ENCODE measurements at regions not wholly inside any gene's neighbourhood (a gene's known extent, or its start where the extent isn't known, plus 50 kb on each side); places are given as distances from the start of the nearest gene placed in this dataset.
"Not testable (repeated sequence)": the region's sequence is repeated elsewhere in the genome, so short reads cannot be mapped to it uniquely, and the experiment has no call there.

DNA sequence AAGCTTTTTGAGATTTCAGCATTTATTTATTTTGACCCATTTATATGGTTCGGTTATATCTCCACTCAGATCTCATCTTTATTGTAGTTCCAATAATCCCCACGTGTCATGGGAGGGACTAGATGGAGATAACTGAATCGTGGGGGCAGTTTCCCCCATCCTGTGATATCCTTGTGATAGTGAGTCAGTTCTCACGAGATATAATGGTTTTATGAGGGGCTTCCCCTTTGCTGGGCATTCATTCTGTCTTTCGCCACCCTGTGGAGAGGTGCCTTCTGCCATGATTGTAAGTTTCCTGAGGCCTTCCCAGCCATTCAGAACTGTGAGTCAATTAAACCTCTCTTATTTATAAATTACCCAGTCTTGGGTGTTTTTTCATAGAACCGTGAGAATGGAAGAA is 96.5 kb upstream of the PCSK1 start:
- DNase-seq = no peak

DNA sequence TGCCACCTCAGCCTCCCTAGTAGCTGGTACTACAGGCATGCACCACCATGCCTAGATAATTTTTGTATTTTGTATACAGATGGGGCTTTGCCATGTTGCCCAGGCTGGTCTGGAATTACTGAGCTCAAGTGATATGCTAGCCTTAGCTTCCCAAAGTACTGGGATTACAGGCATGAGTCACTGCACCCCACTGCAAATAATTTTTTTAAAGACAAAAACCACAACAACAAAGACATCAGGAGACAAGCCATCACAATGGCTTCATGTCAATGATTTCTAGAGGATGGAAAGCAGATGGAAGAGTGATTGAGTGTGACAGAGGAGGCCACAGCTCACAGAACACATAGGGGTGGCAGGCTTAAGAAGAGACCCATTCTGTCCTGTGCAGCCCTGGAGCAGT is 97.9 kb upstream of the PCSK1 start:
- DNase-seq = no peak

DNA sequence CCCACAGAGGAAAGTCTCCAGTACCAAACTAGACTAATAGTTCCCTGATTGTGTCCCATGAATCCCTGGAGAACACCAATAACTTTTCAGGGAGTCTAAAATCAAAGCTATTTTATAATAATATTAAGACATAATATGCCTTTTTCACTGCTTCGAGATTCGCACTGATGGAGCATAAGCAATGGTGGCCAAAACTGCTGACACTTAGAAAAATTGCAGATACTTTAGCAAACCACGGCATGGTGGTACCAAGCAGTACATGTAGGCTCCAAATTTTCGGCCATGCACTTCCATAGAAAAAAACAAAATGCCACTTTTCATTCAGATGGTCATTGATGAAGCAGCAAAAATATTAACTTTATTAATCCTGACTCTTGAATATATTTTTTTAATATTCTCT is 100.3 kb upstream of the PCSK1 start:
- DNase-seq = no peak

DNA sequence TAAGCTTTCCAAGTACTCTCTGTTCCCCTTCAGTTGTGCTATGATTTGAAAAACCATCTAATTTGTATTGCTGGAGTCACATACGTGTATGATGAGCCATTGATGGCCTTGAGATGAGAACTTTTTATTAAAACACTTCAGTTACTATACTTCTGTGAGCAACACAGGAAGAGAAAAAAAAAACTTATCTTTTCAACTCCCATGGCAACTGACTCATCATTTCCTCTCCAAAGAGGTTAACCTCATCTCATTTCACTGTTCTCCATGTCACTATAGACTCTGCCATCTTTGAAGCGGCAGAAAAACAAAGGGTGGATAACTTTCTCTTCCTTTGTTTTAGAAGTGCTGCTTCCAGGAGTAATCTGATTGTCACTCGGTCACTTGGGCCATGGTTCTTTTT is 104.3 kb upstream of the PCSK1 start:
- no peak for DNase-seq

DNA sequence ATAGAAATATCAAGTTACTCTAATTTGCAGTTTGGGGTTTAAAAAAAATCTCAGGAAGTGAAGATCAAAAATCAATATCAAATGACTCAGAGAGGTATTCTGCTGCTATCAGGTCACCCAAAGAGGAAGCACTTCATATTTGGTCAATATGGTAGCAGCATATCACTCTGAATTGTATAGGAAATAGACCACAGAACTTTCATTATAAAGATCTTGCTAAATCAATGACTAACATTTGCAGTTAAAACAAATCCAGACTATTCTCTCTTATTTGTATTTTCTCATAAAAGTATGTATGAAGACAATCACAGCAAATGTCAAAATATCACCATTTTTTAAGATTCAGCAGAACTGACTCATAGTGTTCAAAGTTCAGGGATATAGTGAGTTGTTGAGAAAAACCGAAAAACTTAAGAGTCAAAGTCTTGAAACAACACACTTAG is 105.8 kb upstream of the PCSK1 start:
- DNase-seq = no peak

DNA sequence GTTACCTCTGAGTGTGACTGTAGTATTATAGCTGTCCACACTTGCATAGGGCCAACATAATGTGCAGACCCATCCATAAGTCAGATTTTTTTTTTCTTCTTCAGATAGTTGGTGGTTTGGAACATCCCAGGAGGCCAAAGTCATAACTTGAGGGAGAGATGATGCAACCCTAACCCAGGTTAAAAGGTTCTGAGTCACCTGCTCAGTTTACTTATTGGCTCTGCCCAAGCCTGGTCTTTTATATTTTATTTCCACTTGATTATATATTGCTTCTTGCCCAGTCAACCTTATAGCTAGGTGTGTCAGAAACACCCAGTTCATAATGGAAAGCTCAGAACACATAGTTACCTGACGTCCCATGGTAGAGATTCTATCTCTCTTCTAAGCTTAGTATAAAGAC is 113.1 kb upstream of the PCSK1 start:
- no peak for DNase-seq

DNA sequence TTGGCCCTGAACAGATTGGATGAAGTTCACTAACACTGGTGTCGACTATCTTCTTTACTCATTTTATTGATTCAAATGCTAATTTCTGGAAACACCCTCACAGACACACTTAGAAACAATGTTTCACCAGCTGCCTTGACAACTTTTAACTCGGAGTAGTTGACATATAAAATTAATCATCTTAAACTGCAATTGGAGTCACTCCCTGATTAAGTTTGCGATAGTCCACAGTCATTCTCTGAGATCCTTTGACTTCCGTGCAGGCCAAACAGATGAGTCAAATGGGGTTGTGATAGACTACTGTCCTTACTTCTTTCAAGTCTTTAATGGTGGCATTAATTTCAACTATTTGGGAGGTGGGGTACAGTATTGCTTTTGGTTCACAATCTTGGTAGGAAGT is 114.4 kb upstream of the PCSK1 start:
- DNase-seq = no peak

DNA sequence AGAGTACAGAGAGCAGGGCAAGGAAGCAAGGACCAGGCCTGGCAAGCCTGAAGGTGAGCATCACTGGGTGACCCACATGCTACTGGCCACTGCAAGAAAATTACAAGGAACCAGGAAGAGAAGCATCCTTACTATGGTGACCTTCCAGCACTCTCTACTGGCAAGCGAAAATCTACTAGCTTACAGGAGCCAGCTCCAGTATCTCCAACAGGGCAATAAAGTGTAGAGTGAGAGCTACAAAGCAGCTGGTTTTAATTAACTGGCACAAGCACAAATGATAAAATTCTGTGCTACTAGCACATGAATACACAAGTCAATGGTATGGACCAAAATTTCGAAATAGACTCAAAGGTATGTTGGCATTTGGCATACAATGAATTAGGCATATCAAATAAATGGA is 113.3 kb upstream of the CAST start:
- DNase-seq = no peak

DNA sequence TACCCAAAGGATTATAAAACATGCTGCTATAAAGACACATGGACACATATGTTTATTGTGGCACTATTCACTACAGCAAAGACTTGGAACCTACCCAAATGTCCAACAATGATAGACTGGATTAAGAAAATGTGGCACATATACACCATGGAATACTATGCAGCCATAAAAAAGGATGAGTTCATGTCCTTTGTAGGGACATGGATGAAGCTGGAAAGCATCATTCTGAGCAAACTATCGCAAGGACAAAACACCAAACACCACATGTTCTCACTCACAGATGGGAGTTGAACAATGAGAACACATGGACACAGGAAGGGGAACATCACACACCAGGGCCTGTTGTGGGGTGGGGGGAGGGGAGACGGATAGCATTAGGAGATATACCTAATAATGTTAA is 101.3 kb upstream of the CAST start:
- not testable (repeated sequence) for DNase-seq

DNA sequence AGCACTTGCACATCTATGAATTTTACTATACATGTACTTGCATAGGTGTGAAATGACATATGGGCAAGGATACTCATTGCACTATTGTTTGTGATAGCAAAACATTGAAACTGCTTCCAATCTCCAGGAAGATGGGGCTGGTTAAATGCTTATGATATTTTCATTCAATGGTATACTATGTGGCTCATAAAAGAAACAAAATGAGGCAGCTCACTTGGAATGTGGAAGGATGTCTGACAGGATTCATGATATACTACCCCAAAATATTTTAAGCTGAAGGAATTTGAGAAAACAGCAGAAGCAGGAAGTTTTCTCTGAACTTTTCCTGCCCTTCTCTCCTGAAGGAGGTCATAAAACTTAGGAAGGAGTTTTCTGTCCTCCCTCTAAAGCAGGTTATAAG is 99.6 kb upstream of the CAST start:
- DNase-seq = no peak

DNA sequence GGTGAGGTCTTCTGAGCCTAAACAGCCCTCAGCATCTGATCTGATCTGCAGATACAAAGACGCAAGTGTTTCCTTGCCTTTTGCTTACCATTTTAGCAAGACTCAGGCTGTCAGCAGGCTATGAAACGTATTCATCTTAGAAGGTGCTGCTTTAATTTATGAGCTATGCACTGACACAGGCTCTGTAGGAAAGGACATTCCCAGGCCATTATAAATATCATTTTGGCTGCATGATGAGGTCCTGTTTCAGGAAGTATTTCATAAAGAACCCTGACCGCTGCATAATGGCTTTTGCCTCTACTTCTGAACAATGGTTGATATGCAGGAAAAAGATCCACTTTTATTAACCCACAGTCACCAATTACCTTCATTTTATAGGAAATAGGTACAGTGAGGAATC is 98.4 kb upstream of the CAST start:
- no peak for DNase-seq

DNA sequence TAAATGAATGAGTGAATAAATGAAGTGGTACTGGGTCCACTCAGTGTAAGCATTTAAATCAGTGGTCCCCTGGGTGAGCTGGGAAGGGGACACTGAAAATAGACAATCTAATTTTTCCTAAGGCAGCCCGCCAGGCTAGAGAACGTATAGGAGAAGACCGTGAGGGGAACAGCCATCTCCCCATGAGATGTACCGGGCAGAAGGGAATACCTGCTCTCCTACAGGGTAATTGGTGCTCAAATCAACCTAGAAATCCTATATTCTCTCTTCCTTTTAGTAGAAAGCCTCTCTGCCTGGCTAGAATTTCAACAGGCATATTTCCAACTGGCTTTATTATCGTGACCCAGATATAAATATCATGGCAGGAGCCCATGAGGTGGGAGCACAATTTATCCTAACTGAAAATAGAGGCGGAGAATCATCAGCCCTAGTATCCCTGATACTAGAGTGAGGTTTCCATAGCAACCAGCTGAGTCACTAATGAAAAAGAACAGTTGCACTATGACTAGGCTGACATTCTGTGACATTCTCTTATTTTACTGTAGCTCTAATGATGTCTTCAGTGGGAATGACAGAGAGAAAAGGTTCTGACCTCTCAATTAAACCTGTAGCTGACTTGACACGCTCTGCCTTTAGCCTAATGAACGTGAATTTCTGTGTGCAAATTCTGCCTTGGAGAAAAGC is 96.5 kb upstream of the CAST start:
- DNase-seq = no peak

DNA sequence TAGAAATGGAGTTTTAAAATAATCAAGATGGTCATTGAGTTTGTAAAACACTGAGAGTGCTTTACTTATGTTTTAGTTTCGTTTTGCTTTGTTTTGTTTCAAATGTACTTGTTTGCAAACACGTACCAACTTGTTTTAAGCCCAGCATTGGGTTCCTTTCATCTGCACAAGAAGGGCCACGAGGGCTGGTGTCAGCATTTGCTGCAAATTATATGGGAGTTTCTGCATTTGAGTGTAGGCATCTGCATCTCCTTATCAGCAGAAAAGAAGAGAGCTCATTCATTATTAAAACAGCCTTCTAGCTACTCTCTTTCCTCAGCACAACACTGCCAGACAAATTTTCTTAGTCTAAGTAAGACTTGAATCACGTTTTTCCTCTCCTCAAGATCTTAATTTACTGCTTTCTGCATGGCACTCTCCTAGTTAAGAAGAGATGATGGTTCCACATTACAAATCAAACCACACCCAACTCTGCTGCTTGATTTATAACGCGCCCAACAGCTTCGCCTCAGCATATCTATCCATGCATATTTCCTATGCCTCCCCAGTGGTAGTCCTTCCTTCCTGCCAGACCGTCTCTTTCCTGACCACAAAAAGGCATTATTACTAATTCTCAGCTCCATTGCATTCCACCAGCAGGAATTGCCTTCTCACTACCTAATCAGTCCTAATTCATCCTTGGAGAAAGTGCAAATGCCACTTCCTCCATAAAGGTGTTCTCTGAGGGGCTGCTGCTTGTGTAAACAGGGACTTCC is 95.2 kb upstream of the CAST start:
- DNase-seq = no peak

DNA sequence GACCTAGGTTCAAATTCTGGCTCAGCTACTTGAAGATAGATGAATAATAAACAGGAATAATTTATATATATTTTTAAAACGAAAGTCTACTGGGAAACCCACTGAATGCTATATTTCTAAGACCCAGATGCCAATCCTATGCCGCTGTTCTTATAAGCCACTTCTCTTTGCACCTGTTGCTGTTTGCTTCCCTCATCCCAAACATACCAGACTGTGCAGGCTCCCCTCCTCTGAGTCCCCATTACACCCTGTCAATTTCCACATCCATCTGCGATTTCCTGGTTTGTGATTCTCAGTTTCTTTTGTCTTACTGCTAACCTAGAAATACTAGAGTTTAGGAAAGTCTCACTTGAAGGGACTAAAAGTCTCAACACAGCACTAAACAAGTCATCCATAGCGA is 92.8 kb upstream of the CAST start:
- DNase-seq = no peak

DNA sequence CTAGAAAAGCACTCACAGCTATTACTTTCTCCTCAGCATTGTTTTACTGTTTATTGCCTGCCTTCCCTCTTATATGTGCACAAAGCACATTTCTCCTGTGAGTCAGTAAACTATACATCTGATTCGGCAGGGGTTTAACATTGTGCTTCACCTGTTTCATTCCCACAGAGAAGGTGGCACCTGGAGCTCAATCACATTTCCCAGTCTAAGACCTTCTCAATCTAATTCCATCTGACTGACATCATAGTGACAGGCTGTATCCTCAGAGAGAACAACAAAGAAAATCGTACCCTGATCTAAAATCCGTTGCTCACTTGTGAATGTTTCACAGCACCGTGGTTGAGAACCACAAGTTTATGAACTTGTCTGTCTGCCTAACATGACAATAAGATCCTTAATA is 92.4 kb upstream of the CAST start:
- no peak for DNase-seq

DNA sequence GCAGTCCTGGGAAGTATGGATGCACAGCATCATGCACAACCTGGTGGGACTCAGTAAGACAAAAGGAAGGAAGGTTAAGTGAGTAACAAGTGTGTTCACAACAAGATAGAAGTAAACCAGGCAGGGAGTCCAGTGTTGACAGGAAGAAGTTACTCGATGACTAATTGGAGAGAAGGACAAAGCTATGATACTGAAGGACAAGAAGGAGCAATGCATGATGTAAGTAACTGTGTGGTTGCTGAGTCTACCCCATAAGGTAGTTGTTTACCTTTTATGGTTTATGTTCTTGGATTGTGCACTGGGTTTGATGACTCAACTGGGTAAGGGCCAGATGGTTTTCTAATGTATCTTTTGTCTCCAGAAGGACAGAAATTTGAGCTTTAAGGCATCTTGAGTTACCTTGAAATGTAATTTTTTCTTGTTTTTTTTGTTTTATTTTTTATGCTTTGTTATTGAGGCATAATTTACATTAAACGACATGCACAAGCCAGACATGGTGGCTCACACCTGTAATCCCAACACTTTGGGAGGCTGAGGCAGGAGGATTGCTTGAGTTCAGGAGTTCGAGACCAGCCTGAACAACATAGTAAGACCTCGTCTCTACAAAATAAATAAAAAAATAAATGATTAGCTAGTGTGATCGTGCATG is 89.2 kb upstream of the CAST start:
- DNase-seq = no peak

DNA sequence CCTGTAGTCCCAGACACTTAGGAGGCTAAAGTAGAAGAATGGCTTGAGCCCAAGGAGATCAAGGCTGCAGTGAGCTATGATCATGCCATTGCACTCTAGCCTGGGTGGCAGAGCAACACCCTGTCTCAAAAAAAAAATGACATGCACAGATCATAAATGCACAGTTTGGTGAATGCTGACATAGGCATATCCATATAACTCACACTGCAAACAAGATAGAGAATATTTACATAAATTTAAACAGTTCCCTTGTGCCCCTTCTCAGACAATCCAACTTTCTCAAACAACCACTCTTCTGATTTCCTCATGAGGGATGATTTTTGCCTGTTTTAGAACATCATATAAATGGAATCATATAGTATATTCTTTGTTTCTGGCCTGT is 88.7 kb upstream of the CAST start:
- DNase-seq = no peak

DNA sequence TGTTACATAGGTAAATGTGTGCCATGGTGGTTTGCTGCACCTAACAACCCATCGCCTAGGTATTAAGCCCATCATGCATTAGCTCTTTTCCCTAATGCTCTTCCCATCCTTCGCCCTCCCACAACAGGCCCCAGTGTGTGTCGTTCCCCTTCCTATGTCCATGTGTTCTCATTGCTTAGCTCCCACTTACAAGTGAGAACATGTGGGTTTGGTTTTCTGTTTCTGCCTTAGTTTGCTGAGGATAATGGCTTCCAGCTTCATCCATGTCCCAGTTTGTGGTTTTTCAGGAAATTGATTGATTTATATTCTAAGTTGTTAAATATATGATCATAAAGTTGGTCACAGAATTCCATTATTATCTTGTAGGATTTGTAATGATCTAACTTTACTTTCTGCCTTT is 85.3 kb upstream of the CAST start:
- DNase-seq = no peak

DNA sequence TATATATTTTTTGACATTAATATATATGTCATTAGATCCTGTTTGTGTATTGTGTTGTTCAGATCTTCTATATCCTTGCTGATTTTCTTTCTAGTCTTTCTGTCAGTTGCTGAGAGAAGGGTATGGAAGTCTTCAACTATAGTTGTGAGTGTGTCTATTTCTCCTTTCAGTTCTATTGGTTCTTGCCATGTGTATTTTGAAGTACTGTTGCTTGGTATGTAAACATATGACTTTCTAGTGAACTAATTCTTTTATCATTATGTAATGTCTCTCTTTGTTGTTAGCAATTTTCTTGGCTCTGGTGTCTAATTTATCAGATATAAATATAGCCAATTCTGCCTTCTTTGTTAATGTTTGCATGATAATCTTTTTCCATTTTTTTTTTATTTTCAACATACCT is 84.3 kb upstream of the CAST start:
- no peak for DNase-seq

DNA sequence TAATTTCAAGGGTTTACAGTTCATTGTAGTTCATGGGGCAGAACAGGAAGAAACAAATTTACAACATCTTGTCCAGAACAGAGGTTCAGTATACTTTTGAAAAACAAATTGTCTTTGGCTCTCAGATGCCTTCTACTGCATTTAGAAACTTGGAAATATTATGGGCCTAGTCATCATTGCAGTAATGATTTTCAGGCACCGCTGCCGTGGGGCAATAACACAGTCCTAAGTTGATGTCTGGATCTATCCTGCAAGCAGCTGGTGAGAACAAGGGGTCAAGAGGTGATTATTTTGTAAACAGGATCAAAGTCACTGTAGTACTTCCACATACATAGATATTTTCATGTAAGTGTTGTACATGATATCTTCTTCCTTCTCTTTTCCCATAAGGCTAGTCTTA is 82.5 kb upstream of the CAST start:
- no peak for DNase-seq

DNA sequence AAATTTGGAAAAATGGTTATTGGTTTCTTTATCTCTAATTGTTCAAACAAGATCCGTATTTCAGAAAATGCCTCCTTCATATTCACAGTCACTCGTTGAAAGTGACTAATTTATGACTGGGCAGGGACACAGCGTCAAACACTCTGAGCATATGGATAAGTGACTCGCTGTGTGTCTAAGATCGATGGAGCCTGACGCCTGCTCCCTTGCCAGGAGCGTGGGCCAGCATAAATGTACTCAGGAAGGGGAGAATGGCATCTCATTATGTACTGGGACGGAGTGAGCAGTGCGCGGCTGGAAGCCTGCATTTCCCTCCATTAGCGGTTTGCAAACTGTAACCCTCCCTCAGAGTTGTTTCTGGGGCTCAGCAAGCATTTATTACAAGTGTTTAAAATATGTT is 79.8 kb upstream of the CAST start:
- peak; percentile 79 for DNase-seq

DNA sequence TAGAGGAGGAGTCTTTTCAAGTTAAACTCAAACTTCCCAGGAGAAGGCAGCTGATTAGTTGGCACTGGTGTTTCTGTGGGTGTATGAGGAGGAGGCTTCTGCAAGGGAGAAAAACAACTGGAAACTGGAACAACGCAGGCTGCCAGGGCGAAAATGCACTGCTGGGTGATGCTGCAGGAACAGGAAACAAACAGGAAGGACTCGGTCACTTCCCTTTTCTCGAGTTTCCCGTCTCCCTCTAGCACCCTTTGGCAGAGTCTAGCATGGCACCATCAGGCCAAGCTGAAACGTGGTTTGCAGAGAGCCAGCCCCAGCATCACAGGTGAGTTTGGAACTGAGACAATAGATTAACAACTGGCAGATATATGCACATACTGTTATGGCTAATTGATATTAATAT is 77.5 kb upstream of the CAST start:
- DNase-seq = no peak

DNA sequence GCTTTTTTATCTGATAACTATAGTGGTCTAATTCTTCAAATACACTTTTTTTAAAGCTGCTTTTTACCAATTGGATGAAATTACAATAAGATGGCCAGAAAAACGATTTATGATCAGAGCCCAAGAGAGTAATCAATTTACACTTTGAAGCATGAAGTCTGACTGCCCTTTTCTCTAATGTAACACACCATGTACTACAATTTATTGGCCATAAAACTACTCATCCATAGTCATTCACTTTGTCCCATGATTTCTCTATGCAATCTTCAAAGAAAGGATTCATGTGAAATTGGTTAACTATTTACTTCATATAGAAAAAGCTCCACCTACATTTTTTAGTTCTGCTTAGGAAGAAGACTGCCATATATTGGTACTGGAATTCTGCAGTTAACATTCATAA is 73.6 kb upstream of the CAST start:
- DNase-seq = no peak

DNA sequence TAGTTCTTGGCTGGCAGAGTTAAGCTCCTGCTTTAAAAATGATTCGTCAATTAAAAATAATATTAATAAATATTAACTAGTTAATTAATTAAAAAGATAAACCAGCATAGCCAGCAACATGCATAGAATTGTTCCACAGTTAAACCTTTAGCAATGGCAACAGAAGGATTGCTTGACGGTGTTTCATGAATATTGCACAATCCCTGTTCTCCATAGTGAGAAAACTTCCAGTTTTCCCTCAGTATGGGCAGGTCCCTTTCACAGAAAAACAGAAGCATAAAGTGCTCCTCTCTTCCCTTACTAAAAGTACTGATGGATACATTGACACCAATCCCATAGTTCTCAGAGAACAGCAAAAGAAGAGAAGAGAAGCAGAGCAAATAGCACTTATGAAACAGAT is 71.4 kb upstream of the CAST start:
- DNase-seq = no peak
